ENCODE measurements at regions not wholly inside any gene's neighbourhood (a gene's known extent, or its start where the extent isn't known, plus 50 kb on each side); places are given as distances from the start of the nearest gene placed in this dataset.

GRCh38 chr4:134610172-134610571 lies 408.6 kb upstream of the PABPC4L start:
- H3K9me2 ChIP-seq (ENCODE audit: insufficient read depth): no peaks in the 10 kb centered on the region
- intact Hi-C loops (cut with micrococcal nuclease): no loop called here
- no peaks in the 10 kb centered on the region for H3K4me1 ChIP-seq (ENCODE audit: control insufficient read depth in 1 of 2, insufficient read depth in 2 of 2, low read length in 2 of 2)
- BruUV-seq (replicated peaks): no TSS peak
- TF ChIP-seq EZH2 (IDR thresholded peaks at IDR 0.05): no peak
- TF ChIP-seq FOSL1 (IDR thresholded peaks at IDR 0.05; ENCODE audit: low read depth): no peak
- no peak for TF ChIP-seq POLR2AphosphoS5 (IDR thresholded peaks at IDR 0.05; ENCODE audit: low read depth, low read length)
- no peak for TF ChIP-seq SP1 (IDR thresholded peaks at IDR 0.05; ENCODE audit: low read depth)
- no peak for TF ChIP-seq ELF1 (IDR thresholded peaks at IDR 0.05; ENCODE audit: borderline replicate concordance, low read depth)
- TF ChIP-seq RAD21 (IDR thresholded peaks at IDR 0.05; ENCODE audit: low read depth): no peak
- TF ChIP-seq EGR1 (IDR thresholded peaks at IDR 0.05; ENCODE audit: low read depth): no peak
- no peak for TF ChIP-seq POLR2A (IDR thresholded peaks at IDR 0.05; ENCODE audit: borderline replicate concordance, extremely low read depth, insufficient read depth, insufficient read length)
- TF ChIP-seq ZBTB33 (IDR thresholded peaks at IDR 0.05; ENCODE audit: extremely low read depth, insufficient replicate concordance, low read length): no peak
- TF ChIP-seq SRF (IDR thresholded peaks at IDR 0.05; ENCODE audit: low read depth): no peak
- no peak for TF ChIP-seq ZFX (IDR thresholded peaks at IDR 0.05)
- TF ChIP-seq EZH2phosphoT487 (IDR thresholded peaks at IDR 0.05; ENCODE audit: borderline replicate concordance): no peak
- no peak for TF ChIP-seq ATF3 (IDR thresholded peaks at IDR 0.05)
- no peak for TF ChIP-seq MAX (IDR thresholded peaks at IDR 0.05)
- TF ChIP-seq JUND (IDR thresholded peaks at IDR 0.05): no peak
- no peak for TF ChIP-seq CBX3 (IDR thresholded peaks at IDR 0.05; ENCODE audit: low read depth)
- no peak for TF ChIP-seq ZNF274 (IDR thresholded peaks at IDR 0.05; ENCODE audit: low read depth, low read length)
- H2AFZ ChIP-seq (ENCODE audit: low read depth, low read length, poor library complexity, severe bottlenecking): no peak overlapping the region
- RAD21 ChIA-PET (ENCODE audit: low non-redundant PET in 1 of 2, low total read pairs in 2 of 2, uncharacterized antibody in 2 of 2, unreplicated experiment in 2 of 2): no interaction called here
- CTCF ChIA-PET: no interaction called here
- no peak overlapping the region for H3K4me2 ChIP-seq (ENCODE audit: low read length)
- no peak overlapping the region for H3K4me3 ChIP-seq (replicated peaks in 1 of 2; ENCODE audit: low read depth in 1 of 2, low read length in 2 of 2)
- H3K79me2 ChIP-seq (ENCODE audit: insufficient read depth, low read length): no peaks in the 10 kb centered on the region
- H3K27me3 ChIP-seq (ENCODE audit: insufficient read depth, low read length): no peaks in the 10 kb centered on the region
- H4K20me1 ChIP-seq (ENCODE audit: insufficient read depth): no peaks in the 10 kb centered on the region
- H3K9me3 ChIP-seq (ENCODE audit: control insufficient read depth in 1 of 2, insufficient read depth in 1 of 2, low read depth in 1 of 2, low read length in 2 of 2): no peaks in the 10 kb centered on the region
- no peaks in the 10 kb centered on the region for H3K36me3 ChIP-seq (ENCODE audit: control insufficient read depth in 1 of 2, insufficient read depth in 2 of 2, low read length in 2 of 2)
- H3K27ac ChIP-seq (ENCODE audit: low read depth, low read length): no peak overlapping the region
- POLR2A ChIA-PET: no interaction called here
- ATAC-seq: no peak
- H3K9ac ChIP-seq (ENCODE audit: low read length): no peak overlapping the region
- DNase-seq (ENCODE audit: low read depth, low spot score): no peak

Data from HCT116 (cell line).